ENCODE measurements at regions not wholly inside any gene's neighbourhood (a gene's known extent, or its start where the extent isn't known, plus 50 kb on each side); places are given as distances from the start of the nearest gene placed in this dataset.

DNA sequence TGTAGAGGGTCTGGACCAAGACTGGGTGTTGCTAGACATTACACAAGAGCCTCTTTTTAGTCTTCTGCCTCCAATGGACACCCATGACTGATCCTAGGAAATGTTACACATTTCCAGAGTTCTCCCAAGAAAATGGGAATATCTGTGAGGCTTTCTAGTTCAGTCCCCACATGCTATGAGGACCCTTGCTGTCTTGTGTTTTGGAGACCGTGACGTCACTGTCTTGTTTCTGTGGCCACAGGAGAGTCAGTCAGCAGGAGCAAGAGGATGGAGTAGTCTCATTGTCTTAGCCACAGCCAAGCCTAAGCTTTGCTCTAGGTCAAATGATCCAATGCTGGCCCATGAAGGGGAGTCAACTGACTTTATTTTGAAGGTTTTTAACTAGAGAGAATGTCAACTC is 820.1 kb upstream of the RBFOX1 start:
- H2AFZ ChIP-seq (ENCODE audit: low read depth, low read length) = no peak overlapping the region
- TF ChIP-seq GATA2 (IDR thresholded peaks at IDR 0.05; ENCODE audit: insufficient read depth, insufficient read length, low read depth, low read length) (no peak), FOS (IDR thresholded peaks at IDR 0.05; ENCODE audit: borderline replicate concordance, insufficient read depth, low read length) (no peak), MYC (IDR thresholded peaks at IDR 0.05; ENCODE audit: low read depth, low read length) (no peak), POLR2AphosphoS5 (IDR thresholded peaks at IDR 0.05; ENCODE audit: insufficient read depth, low read depth, low read length) (no peak), POLR2A (IDR thresholded peaks at IDR 0.05; ENCODE audit: low read depth, low read length) (no peak), EZH2 (IDR thresholded peaks at IDR 0.05; ENCODE audit: borderline replicate concordance, low read depth, low read length, severe bottlenecking) (no peak), JUN (IDR thresholded peaks at IDR 0.05; ENCODE audit: borderline replicate concordance, insufficient read depth, insufficient read length, low read depth) (no peak)
- TF ChIP-seq, protein P1, sequence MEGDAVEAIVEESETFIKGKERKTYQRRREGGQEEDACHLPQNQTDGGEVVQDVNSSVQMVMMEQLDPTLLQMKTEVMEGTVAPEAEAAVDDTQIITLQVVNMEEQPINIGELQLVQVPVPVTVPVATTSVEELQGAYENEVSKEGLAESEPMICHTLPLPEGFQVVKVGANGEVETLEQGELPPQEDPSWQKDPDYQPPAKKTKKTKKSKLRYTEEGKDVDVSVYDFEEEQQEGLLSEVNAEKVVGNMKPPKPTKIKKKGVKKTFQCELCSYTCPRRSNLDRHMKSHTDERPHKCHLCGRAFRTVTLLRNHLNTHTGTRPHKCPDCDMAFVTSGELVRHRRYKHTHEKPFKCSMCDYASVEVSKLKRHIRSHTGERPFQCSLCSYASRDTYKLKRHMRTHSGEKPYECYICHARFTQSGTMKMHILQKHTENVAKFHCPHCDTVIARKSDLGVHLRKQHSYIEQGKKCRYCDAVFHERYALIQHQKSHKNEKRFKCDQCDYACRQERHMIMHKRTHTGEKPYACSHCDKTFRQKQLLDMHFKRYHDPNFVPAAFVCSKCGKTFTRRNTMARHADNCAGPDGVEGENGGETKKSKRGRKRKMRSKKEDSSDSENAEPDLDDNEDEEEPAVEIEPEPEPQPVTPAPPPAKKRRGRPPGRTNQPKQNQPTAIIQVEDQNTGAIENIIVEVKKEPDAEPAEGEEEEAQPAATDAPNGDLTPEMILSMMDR (IDR thresholded peaks at IDR 0.05; ENCODE audit: extremely low read depth in 1 of 2, insufficient read depth in 1 of 2, low read depth in 1 of 2, low read length in 2 of 2) = no peak
- TF ChIP-seq, protein P2, sequence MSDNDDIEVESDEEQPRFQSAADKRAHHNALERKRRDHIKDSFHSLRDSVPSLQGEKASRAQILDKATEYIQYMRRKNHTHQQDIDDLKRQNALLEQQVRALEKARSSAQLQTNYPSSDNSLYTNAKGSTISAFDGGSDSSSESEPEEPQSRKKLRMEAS (IDR thresholded peaks at IDR 0.05; ENCODE audit: insufficient read depth, insufficient read length) = no peak
- ChIA-PET CTCF (no interaction called here), POLR2A (no interaction called here)
- no peaks in the 10 kb centered on the region for H3K4me1 ChIP-seq (ENCODE audit: control insufficient read depth, extremely low read depth, insufficient read depth, low read length)
- no peaks in the 10 kb centered on the region for H4K20me1 ChIP-seq (replicated peaks; ENCODE audit: control insufficient read depth, extremely low read depth, insufficient read depth, low read length)
- H3K9me3 ChIP-seq (replicated peaks; ENCODE audit: control insufficient read depth, insufficient read depth, low read length) = peaks cover 13% of the 10 kb centered on the region
- H3K4me2 ChIP-seq (ENCODE audit: insufficient read depth, low read length) = no peak overlapping the region
- H3K27ac ChIP-seq (ENCODE audit: insufficient read depth, low read depth, low read length) = no peak overlapping the region
- intact Hi-C loops (cut with micrococcal nuclease) = no loop called here
- H3K9ac ChIP-seq (replicated peaks; ENCODE audit: extremely low read depth, insufficient read depth, low read length) = no peak overlapping the region
- H3K4me3 ChIP-seq (replicated peaks in 1 of 3; ENCODE audit: insufficient read depth in 1 of 3, low read depth in 1 of 3, low read length in 3 of 3) = no peak overlapping the region
- FAIRE-seq (no peak), DNase-seq (ENCODE audit: low read depth, low spot score) (no peak)
- no peaks in the 10 kb centered on the region for H3K79me2 ChIP-seq (ENCODE audit: control insufficient read depth, insufficient read depth, low read length)
- H3K36me3 ChIP-seq (ENCODE audit: control insufficient read depth in 2 of 2, extremely low read depth in 1 of 2, insufficient read depth in 2 of 2, low read length in 2 of 2) = no peaks in the 10 kb centered on the region
- dilution Hi-C loops (cut with MboI; ENCODE audit: extremely low pct_ligation_motif_present, low sequenced_read_pairs) = no loop called here
- H3K27me3 ChIP-seq (ENCODE audit: control insufficient read depth in 2 of 2, insufficient read depth in 2 of 2, low read length in 2 of 2) = no peaks in the 10 kb centered on the region
- BruUV-seq (replicated peaks) = no TSS peak
- H3K9me1 ChIP-seq (replicated peaks; ENCODE audit: control insufficient read depth, extremely low read depth, insufficient read depth, low read length) = no peaks in the 10 kb centered on the region
